ENCODE measurements at regions not wholly inside any gene's neighbourhood (a gene's known extent, or its start where the extent isn't known, plus 50 kb on each side); places are given as distances from the start of the nearest gene placed in this dataset.

DNA sequence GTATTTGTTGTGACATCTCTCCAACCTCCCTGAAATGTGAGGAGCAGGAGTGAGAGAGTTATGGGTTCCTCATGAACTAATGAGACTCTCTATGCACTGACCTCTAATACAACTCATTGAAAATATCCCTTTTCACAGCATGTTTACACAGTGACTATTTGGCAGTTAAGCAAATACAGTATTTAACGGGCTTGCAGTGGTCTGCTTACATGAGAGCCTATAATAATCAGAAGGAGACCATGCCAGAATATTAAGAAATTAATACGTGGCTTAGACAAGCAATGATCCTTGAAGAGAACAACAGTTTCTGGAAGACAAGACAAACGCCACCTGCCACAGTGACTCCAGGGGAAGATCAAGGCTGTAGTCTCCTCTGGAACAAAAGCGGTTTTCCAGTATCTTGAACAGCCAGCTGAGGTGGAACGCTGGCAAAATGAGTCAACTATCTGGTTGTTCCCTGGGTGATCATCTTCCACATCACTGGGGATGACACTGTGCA lies 424.5 kb downstream of the DMAC1 start (continued):
- TF ChIP-seq, protein P1, sequence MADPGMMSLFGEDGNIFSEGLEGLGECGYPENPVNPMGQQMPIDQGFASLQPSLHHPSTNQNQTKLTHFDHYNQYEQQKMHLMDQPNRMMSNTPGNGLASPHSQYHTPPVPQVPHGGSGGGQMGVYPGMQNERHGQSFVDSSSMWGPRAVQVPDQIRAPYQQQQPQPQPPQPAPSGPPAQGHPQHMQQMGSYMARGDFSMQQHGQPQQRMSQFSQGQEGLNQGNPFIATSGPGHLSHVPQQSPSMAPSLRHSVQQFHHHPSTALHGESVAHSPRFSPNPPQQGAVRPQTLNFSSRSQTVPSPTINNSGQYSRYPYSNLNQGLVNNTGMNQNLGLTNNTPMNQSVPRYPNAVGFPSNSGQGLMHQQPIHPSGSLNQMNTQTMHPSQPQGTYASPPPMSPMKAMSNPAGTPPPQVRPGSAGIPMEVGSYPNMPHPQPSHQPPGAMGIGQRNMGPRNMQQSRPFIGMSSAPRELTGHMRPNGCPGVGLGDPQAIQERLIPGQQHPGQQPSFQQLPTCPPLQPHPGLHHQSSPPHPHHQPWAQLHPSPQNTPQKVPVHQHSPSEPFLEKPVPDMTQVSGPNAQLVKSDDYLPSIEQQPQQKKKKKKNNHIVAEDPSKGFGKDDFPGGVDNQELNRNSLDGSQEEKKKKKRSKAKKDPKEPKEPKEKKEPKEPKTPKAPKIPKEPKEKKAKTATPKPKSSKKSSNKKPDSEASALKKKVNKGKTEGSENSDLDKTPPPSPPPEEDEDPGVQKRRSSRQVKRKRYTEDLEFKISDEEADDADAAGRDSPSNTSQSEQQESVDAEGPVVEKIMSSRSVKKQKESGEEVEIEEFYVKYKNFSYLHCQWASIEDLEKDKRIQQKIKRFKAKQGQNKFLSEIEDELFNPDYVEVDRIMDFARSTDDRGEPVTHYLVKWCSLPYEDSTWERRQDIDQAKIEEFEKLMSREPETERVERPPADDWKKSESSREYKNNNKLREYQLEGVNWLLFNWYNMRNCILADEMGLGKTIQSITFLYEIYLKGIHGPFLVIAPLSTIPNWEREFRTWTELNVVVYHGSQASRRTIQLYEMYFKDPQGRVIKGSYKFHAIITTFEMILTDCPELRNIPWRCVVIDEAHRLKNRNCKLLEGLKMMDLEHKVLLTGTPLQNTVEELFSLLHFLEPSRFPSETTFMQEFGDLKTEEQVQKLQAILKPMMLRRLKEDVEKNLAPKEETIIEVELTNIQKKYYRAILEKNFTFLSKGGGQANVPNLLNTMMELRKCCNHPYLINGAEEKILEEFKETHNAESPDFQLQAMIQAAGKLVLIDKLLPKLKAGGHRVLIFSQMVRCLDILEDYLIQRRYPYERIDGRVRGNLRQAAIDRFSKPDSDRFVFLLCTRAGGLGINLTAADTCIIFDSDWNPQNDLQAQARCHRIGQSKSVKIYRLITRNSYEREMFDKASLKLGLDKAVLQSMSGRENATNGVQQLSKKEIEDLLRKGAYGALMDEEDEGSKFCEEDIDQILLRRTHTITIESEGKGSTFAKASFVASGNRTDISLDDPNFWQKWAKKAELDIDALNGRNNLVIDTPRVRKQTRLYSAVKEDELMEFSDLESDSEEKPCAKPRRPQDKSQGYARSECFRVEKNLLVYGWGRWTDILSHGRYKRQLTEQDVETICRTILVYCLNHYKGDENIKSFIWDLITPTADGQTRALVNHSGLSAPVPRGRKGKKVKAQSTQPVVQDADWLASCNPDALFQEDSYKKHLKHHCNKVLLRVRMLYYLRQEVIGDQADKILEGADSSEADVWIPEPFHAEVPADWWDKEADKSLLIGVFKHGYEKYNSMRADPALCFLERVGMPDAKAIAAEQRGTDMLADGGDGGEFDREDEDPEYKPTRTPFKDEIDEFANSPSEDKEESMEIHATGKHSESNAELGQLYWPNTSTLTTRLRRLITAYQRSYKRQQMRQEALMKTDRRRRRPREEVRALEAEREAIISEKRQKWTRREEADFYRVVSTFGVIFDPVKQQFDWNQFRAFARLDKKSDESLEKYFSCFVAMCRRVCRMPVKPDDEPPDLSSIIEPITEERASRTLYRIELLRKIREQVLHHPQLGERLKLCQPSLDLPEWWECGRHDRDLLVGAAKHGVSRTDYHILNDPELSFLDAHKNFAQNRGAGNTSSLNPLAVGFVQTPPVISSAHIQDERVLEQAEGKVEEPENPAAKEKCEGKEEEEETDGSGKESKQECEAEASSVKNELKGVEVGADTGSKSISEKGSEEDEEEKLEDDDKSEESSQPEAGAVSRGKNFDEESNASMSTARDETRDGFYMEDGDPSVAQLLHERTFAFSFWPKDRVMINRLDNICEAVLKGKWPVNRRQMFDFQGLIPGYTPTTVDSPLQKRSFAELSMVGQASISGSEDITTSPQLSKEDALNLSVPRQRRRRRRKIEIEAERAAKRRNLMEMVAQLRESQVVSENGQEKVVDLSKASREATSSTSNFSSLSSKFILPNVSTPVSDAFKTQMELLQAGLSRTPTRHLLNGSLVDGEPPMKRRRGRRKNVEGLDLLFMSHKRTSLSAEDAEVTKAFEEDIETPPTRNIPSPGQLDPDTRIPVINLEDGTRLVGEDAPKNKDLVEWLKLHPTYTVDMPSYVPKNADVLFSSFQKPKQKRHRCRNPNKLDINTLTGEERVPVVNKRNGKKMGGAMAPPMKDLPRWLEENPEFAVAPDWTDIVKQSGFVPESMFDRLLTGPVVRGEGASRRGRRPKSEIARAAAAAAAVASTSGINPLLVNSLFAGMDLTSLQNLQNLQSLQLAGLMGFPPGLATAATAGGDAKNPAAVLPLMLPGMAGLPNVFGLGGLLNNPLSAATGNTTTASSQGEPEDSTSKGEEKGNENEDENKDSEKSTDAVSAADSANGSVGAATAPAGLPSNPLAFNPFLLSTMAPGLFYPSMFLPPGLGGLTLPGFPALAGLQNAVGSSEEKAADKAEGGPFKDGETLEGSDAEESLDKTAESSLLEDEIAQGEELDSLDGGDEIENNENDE (IDR thresholded peaks at IDR 0.05; ENCODE audit: insufficient replicate concordance, low read length), result no peak
- TF ChIP-seq BACH1 (IDR thresholded peaks at IDR 0.05; ENCODE audit: low read length), result no peak

All from H1 (cell line).